A673 (cell line): ENCODE measurements at regions not wholly inside any gene's neighbourhood (a gene's known extent, or its start where the extent isn't known, plus 50 kb on each side); places are given as distances from the start of the nearest gene placed in this dataset.

Experiments
- BruUV-seq: library from RNA; stranded (reverse); fragments of 400-500 nt; replicated peaks from 2 replicates; lab custom pipeline; 2021; lab: Mats Ljungman, UMichigan
- CTCF ChIA-PET: fragments of 300-600 bp; sonication (Branson Sonifier 250); formaldehyde crosslinking; loops from one replicate; lab custom pipeline; 2022; ENCODE audit warnings: antibody characterized with exemption; lab: Charles Lee
- POLR2A ChIA-PET: fragments of 300-600 bp; sonication (Branson Sonifier 250); formaldehyde crosslinking; loops from one replicate; lab custom pipeline; 2022; ENCODE audit warnings: antibody characterized with exemption; ENCODE audit not compliant: low non-redundant PET; lab: Charles Lee
- DNase-seq: peaks from one replicate; pipeline ENCODE4 v3.0.0-alpha.2; 2015; ENCODE audit warnings: low spot score
- H3K27ac ChIP-seq: fragments of 200-600 bp; sonication (generic); 2 replicates; pipeline ENCODE4 v1.5.1; 2016; ENCODE audit warnings: mixed run types, low read depth, mild to moderate bottlenecking, mixed read lengths, antibody characterized with exemption, low read length; ENCODE audit not compliant: poor library complexity, severe bottlenecking
- H3K27me3 ChIP-seq: fragments of 200-600 bp; sonication (generic); replicated peaks from 2 replicates; pipeline ENCODE4 v1.6.1; 2017; ENCODE audit warnings: mixed run types, low read depth, mild to moderate bottlenecking, mixed read lengths, antibody characterized with exemption, low read length; ENCODE audit not compliant: insufficient read depth, poor library complexity
- H3K36me3 ChIP-seq: fragments of 200-600 bp; sonication (generic); 2 replicates; pipeline ENCODE4 v1.6.1; 2016; ENCODE audit warnings: mixed run types, mild to moderate bottlenecking, mixed read lengths, antibody characterized with exemption, low read length; ENCODE audit not compliant: insufficient read depth, poor library complexity, severe bottlenecking
- H3K4me1 ChIP-seq: fragments of 200-600 bp; sonication (generic); 2 replicates; pipeline ENCODE4 v1.6.1; 2017; ENCODE audit warnings: mixed run types, mild to moderate bottlenecking, mixed read lengths, antibody characterized with exemption, low read length; ENCODE audit not compliant: insufficient read depth, poor library complexity, severe bottlenecking
- H3K4me3 ChIP-seq: fragments of 200-600 bp; sonication (generic); 2 replicates; pipeline ENCODE4 v1.5.1; 2016; ENCODE audit warnings: low read depth, mixed run types, mild to moderate bottlenecking, mixed read lengths, low read length; ENCODE audit not compliant: poor library complexity, severe bottlenecking
- H3K9me3 ChIP-seq: fragments of 200-600 bp; sonication (generic); 2 replicates; pipeline ENCODE4 v1.6.1; 2016; ENCODE audit warnings: mixed run types, low read depth, mild to moderate bottlenecking, mixed read lengths, antibody characterized with exemption, low read length; ENCODE audit not compliant: poor library complexity, severe bottlenecking
- EZH2 ChIP-seq: fragments of 200-600 bp; sonication (generic); IDR thresholded peaks from 2 replicates; pipeline ENCODE4 v1.6.1; 2017; ENCODE audit warnings: borderline replicate concordance, low read depth, mild to moderate bottlenecking, mixed read lengths, antibody characterized with exemption, low read length; ENCODE audit not compliant: poor library complexity, severe bottlenecking
- intact Hi-C: fragments of 100-400 bp; cut with micrococcal nuclease; formaldehyde crosslinking; loops from one replicate; pipeline ENCODE4 v1.10.0; 2022; ENCODE audit not compliant: unreplicated experiment
- TF ChIP-seq, protein P1 (sequence below): fragments of 300-800, 200-600 bp; sonication (generic); conservative IDR thresholded peaks from 2 replicates; pipeline ENCODE4 v1.5.1; 2017; ENCODE audit warnings: low read depth, mild to moderate bottlenecking, antibody characterized with exemption, low read length, moderate library complexity, mixed read lengths

GRCh38 chr4:164461901-164462300, 292.0 kb upstream of the SMIM31 start:
- no TSS peak for BruUV-seq
- intact Hi-C loops = no loop called here
- Histone ChIP-seq H3K36me3 (no peaks in the 10 kb centered on the region), H3K9me3 (no peaks in the 10 kb centered on the region), H3K27ac (no peak overlapping the region), H3K27me3 (no peaks in the 10 kb centered on the region), H3K4me1 (no peaks in the 10 kb centered on the region), H3K4me3 (no peak overlapping the region)
- DNase-seq = no peak
- no peak for TF ChIP-seq EZH2
- TF ChIP-seq, protein P1, sequence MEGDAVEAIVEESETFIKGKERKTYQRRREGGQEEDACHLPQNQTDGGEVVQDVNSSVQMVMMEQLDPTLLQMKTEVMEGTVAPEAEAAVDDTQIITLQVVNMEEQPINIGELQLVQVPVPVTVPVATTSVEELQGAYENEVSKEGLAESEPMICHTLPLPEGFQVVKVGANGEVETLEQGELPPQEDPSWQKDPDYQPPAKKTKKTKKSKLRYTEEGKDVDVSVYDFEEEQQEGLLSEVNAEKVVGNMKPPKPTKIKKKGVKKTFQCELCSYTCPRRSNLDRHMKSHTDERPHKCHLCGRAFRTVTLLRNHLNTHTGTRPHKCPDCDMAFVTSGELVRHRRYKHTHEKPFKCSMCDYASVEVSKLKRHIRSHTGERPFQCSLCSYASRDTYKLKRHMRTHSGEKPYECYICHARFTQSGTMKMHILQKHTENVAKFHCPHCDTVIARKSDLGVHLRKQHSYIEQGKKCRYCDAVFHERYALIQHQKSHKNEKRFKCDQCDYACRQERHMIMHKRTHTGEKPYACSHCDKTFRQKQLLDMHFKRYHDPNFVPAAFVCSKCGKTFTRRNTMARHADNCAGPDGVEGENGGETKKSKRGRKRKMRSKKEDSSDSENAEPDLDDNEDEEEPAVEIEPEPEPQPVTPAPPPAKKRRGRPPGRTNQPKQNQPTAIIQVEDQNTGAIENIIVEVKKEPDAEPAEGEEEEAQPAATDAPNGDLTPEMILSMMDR = no peak
- CTCF ChIA-PET = no interaction called here
- POLR2A ChIA-PET = no interaction called here

- TF ChIP-seq EZH2 = no peak
- TF ChIP-seq, protein P1 = no peak
- POLR2A ChIA-PET = no interaction called here
- Histone ChIP-seq H3K9me3 (no peaks in the 10 kb centered on the region), H3K27me3 (no peaks in the 10 kb centered on the region), H3K36me3 (no peaks in the 10 kb centered on the region), H3K4me3 (no peak overlapping the region), H3K4me1 (no peaks in the 10 kb centered on the region), H3K27ac (no peak overlapping the region)
- CTCF ChIA-PET = no interaction called here
- no peak for DNase-seq
- no TSS peak for BruUV-seq
- intact Hi-C loops = no loop called here
Measured at GRCh38 chr4:164462471-164462870, 291.5 kb upstream of the SMIM31 start.

DNA sequence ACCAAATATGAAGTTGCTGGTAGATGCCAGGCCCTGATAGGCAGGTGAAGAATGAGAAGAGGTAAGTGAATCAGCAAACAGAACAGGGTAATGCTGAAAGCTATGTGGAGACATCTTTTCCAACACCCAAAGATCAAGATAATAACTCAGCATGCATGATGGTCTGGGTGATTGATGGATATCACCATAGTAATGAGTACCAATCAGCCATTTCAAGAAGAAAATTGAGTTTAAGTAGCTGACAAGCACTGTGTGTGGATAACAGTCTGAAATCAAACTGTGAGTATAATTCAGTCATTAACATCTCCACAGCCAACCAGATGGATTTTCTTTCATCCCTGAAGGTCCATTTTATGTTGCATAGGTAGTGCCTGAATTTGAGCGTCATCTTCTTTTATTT, 289.6 kb upstream of the SMIM31 start:
- Histone ChIP-seq H3K36me3 (no peaks in the 10 kb centered on the region), H3K27me3 (no peaks in the 10 kb centered on the region), H3K27ac (no peak overlapping the region), H3K4me3 (no peak overlapping the region), H3K4me1 (no peaks in the 10 kb centered on the region), H3K9me3 (no peaks in the 10 kb centered on the region)
- no peak for TF ChIP-seq EZH2
- TF ChIP-seq, protein P1 = no peak
- POLR2A ChIA-PET = no interaction called here
- intact Hi-C loops = no loop called here
- DNase-seq = no peak
- no TSS peak for BruUV-seq
- CTCF ChIA-PET = no interaction called here

DNA sequence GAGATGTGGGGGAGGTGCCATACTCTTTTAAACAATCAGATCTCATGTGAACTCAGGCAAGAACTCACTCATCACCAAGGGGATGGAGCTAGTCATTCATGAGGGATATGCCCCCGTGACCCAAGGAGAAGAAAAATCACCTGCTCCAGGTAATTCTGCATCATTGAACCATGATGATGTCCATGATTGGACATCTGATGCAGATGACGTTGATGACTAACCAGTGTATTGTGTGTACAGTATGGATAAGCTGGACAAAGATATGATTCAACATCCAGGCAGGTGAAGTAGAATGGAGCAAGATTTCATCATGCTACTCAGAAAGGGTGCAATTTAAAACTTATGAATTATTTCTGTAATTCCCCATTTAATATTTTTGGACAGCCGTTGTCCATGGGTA, 286.4 kb upstream of the SMIM31 start:
- ChIA-PET CTCF (no interaction called here), POLR2A (no interaction called here)
- H3K9me3 ChIP-seq = no peaks in the 10 kb centered on the region
- H3K4me1 ChIP-seq = no peaks in the 10 kb centered on the region
- H3K27ac ChIP-seq = no peak overlapping the region
- H3K27me3 ChIP-seq = no peaks in the 10 kb centered on the region
- H3K4me3 ChIP-seq = no peak overlapping the region
- TF ChIP-seq EZH2 = no peak
- TF ChIP-seq, protein P1 = no peak
- no peak for DNase-seq
- BruUV-seq = no TSS peak
- intact Hi-C loops = no loop called here
- no peaks in the 10 kb centered on the region for H3K36me3 ChIP-seq
